ENCODE measurements at regions not wholly inside any gene's neighbourhood (a gene's known extent, or its start where the extent isn't known, plus 50 kb on each side); places are given as distances from the start of the nearest gene placed in this dataset.
"Not testable (repeated sequence)": the region's sequence is repeated elsewhere in the genome, so short reads cannot be mapped to it uniquely, and the experiment has no call there.

DNA sequence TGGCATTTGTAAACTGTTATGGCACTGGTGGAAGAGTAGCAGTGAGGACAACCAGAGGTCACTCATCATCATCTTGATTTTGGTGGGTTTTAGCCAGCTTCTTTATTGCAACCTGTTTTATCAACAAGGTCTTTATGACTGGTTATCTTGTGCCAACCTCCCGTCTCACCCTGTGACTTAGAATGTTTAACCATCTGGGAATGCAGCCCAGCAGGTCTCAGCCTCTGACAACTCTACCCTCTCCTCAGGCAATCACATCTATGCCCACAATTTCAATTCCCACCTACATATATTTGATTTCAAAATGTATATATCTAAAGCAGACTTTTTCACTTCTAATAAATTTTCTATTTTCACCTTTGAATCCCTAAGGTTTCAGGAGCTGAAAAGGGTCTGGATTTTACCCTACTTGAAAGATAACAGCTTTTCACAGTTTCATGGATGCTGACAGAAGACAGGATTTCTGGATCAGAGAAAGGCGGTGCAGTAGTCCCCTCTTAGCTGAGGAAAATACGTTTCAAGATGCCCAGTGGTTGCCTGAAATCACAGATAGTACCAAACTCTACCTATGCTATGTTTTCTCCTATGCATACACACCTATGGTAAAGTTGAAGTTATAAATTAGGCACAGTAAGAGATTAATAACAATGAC is 1171.8 kb downstream of the DIAPH3 start:
- no peak for DNase-seq (ENCODE audit: low spot score)

DNA sequence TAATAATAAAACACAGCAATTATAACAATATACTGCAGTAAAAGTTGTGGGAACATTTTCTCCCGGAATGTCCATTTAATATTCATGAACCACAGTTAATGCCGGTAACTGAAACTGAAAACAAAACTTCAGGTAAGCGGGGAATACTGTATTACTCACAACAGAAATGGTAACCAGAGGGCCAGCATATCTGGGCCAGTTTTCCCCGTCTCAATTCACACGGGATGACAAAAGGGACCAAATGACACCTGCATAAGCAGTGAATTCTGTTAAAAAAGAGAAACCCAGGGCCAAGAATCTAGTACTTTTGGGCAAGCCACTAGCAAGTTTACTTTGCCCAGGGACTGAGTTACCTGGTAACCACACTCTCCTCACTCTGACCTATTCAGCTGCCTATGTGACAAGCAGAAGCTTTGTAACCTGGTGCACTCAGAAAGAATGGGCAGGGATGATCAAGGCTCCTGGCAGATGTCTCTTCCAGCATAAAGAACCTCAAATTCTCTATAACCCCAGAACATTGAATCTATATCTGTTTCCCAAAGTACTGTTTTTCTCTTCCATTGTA is 1171.2 kb downstream of the DIAPH3 start:
- no peak for DNase-seq (ENCODE audit: low spot score)

DNA sequence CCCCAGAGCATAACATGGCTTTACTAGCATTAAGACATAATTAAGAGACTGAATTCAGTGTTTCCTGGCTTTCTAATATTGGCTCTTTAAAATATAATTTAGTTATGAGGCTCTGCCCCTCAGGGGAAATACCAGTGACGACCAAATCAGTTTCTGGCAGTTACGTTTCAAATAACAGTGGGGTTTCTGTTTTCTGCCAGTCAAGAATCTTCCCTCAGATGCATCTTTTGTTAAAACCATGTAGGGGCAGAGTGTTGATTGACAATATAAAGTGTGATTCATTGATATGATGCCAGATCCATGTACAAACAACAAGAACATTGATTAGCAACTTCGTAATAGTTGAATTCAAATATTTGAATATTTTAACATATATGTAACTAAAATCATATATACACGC is 1169.7 kb downstream of the DIAPH3 start:
- DNase-seq (ENCODE audit: low spot score): no peak

DNA sequence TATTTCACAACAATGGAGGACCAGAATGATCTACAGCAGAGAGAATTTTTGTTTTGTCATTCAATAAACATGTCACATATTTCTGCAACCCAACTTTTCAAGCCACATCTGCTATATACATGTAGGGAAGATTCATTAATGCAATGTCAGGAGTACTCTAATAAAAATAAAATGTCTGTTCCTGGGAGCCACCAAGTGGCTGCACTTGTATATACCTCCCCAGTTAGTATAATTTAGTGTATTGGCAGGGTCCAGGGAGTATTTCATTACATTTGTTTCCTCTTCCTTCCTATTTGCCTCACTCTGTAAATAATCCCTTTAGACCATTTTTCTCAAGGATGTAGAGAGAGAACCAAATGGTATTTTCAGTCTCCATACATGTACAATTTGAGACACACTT is 1169.0 kb downstream of the DIAPH3 start:
- no peak for DNase-seq (ENCODE audit: low spot score)

DNA sequence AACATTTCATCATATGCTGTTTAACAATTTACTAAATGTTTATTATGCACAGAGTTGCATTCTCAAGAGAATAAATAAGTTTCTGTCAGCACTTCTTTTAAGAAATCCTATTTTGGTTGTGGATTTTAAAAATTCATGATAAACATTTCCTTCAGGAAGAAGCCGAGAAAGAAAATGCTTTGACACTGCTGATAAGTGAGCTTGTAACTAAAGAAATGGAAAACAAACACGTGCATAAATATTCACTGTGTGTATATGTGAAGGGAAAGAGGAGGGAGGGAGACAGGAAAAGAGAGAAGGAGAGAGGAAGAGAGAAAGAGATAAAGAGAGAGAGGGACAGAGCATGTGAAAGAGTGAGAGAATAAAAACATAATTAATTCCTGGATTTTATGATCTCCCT is 1165.0 kb downstream of the DIAPH3 start:
- DNase-seq (ENCODE audit: low spot score): no peak

DNA sequence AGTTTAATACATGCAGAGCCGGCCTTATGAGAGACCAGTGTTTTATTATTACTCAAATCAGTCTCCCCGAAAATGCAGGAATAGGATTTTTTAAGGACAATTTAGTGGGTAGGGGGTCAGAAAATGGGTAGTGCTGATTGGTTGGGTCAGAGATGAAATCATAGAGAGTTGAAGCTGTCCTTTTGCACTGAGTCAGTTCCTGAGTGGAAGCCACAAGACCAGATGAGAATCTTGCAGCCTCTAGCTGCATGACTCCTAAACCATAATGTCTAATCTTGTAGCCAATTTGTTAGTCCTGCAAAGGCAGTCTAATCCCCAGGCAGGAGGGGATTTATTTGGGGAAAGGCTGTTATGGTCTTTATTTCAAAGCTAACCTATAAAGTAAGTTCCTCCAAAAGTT is 1163.9 kb downstream of the DIAPH3 start:
- DNase-seq (ENCODE audit: low spot score): no peak

DNA sequence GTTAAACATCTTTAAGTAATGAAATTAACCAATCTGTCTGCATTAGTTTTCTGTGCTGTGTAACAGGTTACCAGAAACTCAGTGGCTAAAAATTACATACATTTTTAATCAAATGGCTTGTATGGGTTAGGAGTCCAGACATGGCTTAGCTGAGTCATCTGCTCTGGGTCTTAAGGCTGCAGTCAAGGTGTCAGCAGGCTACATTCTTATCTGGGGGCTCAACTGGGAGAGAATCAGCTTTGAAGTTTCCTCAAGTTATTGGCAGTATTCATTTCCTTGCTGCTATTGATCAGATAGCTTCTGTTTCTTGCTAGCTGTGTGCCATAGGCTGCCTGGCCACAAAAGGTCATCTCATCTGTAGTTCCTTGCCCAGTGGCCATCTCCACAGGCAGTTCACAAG is 1163.0 kb downstream of the DIAPH3 start:
- DNase-seq (ENCODE audit: low spot score): no peak

DNA sequence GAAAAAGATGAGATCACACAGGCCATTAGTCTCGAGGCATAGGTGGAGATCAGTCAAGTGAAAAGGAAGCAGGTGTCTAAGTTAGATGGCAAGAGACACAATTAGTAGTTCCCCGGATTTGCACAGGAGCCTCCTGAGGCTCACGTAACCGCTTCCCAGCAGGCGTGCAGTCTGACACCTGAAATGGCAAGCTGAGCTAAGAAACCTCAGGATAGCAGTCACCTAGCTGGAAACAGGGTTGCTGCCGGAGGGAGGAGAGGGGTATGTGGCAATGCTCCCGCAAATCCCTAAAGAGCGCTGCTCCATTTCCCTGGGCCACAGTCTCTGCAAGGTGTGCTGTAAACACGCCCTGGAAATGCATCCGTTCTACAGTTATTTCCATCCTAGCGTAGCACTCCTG is 1151.0 kb downstream of the DIAPH3 start:
- DNase-seq (ENCODE audit: low spot score): no peak

DNA sequence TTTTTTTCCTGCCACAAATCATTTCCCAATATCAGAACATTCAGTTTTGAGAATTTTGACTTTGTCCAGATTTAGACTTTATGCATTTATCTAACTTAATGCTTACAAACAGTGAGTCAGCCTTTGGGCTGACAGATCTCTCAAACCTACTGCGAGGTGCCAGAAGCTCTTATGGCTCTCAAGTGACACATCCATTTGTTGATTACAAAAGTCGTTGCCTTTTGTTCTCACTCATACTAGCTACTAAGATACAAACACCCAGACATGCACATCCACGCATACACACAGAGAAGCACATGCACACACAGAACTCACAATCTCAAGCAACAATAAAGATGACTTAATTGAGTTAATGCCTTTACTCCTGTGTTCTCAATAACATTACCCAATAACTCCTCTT is 1147.5 kb downstream of the DIAPH3 start:
- DNase-seq (ENCODE audit: low spot score): peak; percentile 2

DNA sequence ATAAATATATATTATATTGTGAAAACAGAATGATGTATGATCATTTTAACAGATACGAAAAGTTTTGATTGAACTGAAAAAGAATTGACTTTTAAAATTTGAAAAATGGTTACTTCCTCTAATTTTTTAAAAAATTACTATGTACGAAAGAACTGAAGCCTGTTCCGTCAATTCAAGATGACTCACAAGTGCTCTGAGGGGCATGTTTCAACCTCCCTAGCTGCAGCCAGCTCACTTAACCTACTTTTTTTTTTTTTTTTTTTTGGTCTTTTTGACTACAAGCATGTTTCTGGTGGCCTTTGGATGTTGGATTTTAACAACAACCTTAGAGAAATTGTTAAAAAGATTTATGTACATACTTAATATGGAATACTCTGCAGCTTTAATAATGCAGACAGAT is 1139.3 kb downstream of the DIAPH3 start:
- no peak for DNase-seq (ENCODE audit: low spot score)

DNA sequence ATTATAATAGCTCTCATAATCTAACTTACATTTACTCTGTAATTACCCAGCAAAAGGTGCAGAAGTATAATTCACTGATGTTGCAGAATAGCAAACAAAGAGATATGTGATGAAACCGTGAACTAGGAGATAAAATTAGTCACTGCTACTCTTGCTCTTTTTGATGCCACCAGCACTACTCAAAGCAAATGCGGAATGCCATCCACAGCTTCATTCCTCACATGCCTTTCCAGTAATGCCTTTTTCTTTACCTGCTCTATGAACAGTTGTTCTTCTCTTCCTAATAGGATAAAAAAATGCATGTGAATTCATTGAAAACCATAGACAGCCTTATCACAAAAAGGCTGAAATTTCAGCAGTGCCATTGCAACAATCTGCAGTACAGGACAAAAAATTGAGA is 1129.5 kb downstream of the DIAPH3 start:
- DNase-seq (ENCODE audit: low spot score): no peak

DNA sequence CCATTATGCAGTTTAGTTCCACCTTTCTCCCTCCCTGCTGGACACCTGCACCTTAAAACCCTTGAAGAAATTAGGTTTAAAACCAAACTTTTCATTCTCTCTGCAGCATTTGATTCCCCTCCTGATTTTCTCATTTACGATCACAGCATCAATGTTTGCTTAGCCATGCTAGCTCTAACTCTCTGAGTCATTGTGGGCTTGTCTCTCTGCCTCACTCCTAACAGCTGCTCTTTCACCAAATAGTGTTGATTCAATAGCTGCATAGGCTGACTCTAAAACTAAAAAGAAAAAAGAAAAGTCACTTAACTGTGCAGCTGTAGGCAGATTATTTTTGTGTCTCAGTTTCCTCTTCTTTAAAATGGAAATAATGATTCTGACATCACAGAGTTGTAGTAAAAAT is 1124.9 kb downstream of the DIAPH3 start:
- peak; percentile 29 for DNase-seq (ENCODE audit: low spot score)

DNA sequence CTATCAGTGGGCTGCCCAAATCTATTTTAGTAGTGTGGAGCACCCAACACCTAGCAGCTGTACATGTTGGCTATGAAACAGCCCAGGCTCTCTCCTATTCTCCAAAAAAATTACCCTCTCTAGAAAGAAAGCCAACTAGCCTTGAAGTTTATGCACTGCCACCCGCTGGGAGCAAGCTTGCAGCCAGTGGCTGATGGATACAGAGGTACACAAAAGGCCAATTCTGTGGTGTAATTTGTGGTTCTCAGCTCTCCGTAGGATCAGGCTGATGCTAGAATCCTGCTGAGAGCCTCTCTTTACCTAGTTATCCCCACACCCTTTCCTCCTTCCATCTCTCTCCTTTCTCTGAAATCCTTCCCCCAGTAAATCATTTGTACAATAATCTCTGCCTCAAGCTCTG is 1120.7 kb downstream of the DIAPH3 start:
- no peak for DNase-seq (ENCODE audit: low spot score)

DNA sequence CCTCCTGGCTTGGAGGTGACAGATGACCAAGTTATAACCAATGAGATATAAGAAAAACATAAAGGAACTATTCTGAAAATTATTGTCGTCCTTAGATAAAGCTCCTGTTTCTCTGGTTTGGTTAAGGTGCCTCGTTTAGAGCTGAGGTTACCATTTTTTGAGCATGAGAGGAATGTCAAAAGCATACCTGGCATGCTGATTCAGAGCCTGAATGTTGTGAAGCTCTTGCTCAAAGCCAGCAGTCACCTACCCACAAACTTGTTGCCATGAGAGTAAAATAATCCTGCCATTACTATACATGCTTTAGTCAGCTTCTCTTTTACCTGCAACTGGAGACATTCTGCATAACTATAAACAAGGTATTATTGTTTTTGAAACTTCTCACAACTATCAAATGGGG is 1116.2 kb downstream of the DIAPH3 start:
- DNase-seq (ENCODE audit: low spot score): no peak

DNA sequence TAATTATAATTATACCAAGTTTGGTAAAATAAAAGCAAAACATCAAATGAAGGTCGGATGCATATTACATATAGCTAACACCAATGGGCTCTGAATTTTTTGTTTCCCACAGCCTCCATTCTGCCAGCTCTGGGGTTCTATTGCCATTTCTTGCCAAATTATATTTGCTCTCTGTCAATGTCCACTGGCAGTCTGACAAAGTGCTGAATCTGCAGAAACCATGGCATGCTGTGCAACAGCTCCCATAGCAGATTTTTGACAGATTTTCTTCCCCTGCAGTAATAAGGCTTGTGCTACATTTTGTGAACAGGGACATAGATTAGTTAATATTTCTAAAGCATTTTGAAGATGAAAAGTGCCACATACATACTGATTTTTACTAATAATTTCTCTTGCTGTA is 1102.1 kb downstream of the DIAPH3 start:
- DNase-seq (ENCODE audit: low spot score): no peak

DNA sequence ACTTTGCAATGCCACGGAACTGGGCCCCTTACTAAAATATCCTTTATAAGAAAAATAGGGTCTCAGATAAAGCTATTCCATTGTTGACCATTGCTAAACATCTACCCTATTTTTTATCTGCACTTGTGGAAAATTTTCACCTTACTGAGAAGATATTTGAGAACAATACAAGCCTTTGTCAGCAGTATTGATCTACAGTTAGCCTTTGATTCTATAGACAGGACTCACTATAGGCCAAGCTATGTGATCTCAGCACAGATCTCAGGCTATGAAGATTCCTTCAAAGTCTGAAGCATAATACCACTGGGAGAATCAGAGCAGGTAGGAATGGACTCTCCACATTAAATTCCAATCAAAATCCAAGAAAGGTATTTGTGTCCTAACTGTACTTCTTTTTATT is 1099.7 kb downstream of the DIAPH3 start:
- no peak for DNase-seq (ENCODE audit: low spot score)

DNA sequence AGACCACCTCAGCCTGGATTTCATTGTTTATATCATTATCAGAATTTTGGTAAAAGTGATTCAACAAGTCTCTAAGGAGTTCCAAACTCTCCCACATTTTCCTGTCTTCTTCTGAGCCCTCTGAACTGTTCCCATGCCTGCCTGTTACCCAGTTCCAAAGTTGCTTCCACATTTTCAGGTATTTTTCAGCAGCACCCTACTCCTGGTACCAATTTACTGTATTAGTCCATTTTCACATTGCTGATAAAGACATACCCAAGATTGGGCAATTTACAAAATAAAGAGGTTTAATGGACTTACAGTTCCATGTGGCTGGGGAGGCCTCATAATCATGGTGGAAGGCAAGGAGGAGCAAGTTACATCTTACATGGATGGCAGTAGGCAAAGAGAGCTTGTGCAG is 1087.3 kb downstream of the DIAPH3 start:
- not testable (repeated sequence) for DNase-seq (ENCODE audit: low spot score)

DNA sequence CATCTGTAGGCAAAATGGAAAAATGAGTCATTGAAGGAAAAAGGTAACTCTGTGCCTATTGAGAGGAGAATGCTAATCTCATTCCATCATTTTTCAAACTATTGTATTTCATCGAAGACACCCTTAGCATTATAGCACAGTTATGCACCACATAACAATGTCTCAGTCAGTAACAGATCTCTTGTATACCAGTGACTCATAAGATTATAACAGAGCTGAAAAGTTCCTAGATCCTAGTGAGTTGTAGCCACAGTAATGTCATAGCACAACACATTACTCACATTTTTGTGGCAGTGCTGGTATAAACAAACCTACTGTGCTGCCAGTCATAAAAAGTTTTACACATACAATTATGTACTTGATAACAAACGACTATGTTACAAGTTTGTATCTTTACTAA is 1077.6 kb downstream of the DIAPH3 start:
- DNase-seq (ENCODE audit: low spot score): peak; percentile 88

DNA sequence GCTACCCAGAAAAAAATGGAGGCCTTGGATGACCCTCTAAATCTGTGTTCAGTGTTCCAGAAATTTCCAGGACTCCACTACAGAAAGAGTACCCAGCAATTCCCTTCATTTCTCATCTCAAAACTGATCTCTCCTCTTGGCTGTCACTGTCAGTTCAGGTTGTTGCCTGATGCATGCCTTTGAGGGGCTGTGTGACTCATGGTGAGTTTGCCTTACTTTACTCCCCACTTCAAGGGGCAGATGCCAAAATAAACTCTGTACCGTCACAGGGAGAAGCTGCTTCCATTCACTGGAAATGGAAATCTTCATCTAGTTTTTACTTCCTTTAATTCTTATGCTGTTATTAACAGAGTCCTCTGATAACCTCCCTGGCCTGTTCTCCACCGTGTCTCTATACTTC is 1075.0 kb downstream of the DIAPH3 start:
- DNase-seq (ENCODE audit: low spot score): peak; percentile 43

DNA sequence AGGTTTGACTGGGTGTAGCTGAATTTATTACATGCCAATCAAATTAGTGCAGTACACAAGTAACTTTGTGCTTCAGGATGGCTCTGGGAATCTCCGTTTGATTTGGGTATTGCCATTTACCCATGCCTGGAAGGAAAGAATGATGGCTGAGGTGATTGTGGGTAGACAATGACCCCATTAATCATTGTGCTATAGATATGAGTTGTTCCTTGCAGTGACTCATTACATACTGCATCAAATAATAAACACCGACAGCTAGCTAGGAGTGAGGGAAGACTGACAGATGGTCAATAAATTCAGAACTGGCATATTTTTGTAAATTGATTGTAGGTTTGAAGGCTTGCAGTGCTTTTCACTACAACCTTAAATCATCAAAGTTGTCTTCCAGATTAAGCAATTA is 1069.5 kb downstream of the DIAPH3 start:
- peak; percentile 6 for DNase-seq (ENCODE audit: low spot score)

DNA sequence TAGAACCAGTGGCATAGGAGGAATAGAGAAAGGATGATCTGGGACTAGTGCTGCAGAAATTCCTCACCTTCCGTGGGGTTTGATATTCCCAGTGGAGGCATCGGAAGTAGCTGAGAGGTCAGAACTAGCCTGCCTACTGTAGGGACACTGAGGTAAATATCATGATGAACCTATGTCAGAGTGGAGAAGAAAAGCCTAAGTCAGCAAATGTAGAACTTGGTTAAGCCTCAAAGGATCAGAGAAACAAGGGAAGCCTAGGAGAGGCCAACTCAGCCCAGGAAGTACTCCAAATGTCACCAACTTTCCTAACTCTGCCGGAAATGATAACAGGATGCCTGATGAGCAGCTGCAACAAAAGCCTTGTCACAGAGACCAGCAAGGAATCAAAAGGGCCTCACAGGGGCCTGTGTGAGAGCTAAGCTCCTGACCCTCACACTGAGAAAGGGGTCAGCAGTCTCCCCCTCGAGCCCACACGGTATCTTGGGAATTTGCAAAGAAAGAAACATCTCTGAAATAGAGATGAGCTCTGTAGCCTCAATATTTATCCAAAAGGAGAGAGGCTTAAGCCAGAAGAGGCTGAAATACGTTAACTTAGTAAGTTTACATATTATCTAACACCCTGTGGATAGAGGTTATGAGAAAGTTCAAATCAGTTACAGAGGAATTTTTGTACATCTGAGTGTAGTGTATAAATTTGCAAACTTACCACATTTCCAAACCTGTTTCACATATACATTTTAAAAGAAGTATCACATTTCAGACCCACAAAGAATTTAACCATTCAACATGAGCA is 1064.3 kb downstream of the DIAPH3 start:
- no peak for DNase-seq (ENCODE audit: low spot score)

DNA sequence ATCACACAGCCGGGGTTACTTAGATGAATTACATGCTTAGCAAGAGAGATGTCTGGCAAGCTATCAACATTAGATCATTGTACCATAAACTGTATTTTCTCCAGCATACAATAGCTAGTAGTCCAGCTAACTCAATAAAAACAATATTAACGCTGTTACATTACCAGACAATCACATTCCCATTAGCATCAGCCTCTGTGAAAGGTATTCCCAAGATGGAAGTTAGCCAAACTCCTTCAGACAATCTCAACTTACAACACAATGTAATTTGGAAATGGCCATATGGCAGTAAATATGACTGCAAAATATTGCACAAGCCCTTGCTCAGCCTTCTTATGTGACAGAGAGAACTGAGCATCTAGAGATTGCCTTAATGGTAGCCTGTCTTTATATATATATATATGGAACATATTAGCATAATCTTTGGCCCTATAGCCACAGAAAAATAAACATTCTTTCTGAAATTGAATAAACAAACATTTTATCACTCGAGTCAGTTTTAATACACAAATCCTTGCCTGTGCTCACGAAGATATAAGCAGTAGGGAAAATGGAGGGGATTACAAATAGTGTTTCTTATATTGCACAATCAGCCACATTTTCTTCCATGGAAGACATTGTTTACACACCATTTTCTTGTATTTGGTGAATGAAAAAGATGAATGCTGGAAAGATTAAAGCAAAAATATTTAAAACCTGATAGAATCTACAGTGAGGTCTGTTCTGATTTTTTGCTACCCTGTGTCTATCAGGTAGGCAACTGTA is 1060.5 kb downstream of the DIAPH3 start:
- DNase-seq (ENCODE audit: low spot score): no peak

DNA sequence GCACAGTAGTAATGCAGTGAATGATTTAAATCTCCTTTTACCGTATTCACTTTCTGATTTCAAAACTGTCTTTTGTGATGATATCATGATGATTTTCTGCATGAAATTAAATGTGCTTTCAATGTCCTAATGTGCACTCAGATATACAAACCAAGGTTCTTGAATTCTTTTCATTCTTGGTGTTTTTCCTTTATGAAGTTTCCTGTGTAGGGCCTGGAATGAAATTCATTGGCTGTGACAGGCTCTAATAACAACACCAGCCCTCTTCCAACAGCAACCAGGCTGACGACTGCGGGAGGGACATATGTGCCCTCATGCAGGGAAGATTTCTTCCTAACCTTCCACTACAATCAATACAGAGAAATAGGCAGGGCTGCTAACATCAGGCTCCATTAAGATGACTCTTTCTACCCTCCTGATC is 1052.0 kb downstream of the DIAPH3 start:
- DNase-seq (ENCODE audit: low spot score): peak; percentile 54

Measured in A172 (cell line).